IMR-90 (cell line): ENCODE measurements at regions not wholly inside any gene's neighbourhood (a gene's known extent, or its start where the extent isn't known, plus 50 kb on each side); places are given as distances from the start of the nearest gene placed in this dataset.
A peak's percentile ranks its signal among the peaks of the same experiment; 100 is the strongest.

Experiments
- ATAC-seq: fragments of 200-7000 bp; cut with Tn5 transposase; 2 replicates; pipeline ENCODE4 v1.9.1; 2020; ENCODE audit warnings: low read depth, mild to moderate bottlenecking, moderate library complexity
- BruUV-seq: library from RNA; stranded (reverse); fragments of 400-500 nt; replicated peaks from 2 replicates; lab custom pipeline; 2021; lab: Mats Ljungman, UMichigan
- CTCF ChIA-PET: fragments of 300-600 bp; formaldehyde crosslinking; extraction: SDS; loops from one replicate; lab custom pipeline; 2021; ENCODE audit warnings: antibody characterized with exemption; lab: Yijun Ruan, JAX
- POLR2A ChIA-PET: fragments of 300-600 bp; sonication (Branson Sonifier 250); formaldehyde crosslinking; loops from one replicate; lab custom pipeline; 2022; ENCODE audit warnings: antibody characterized with exemption; ENCODE audit not compliant: unreplicated experiment; lab: Charles Lee
- DNase-seq: peaks from one replicate; pipeline ENCODE4 v3.0.0; 2013
- H2AFZ ChIP-seq: replicated peaks from 2 replicates; pipeline ENCODE3; 2013; ENCODE audit warnings: low read length, mild to moderate bottlenecking; ENCODE audit not compliant: poor library complexity
- H2AK5ac ChIP-seq: 2 replicates; pipeline ENCODE4 v1.6.1; 2013; ENCODE audit warnings: low read depth, low read length, inconsistent platforms
- H2AK9ac ChIP-seq: replicated peaks from 2 replicates; pipeline ENCODE3; 2013; ENCODE audit warnings: mild to moderate bottlenecking, low read depth, low read length, moderate library complexity; ENCODE audit not compliant: poor library complexity
- H2BK120ac ChIP-seq: 2 replicates; pipeline ENCODE4 v1.6.1; 2013; ENCODE audit warnings: low read depth, low read length, inconsistent platforms
- H2BK15ac ChIP-seq: 3 replicates; pipeline ENCODE4 v1.6.1; 2013; ENCODE audit warnings: low read depth, low read length, inconsistent platforms
- H2BK20ac ChIP-seq: 2 replicates; pipeline ENCODE4 v1.6.1; 2013; ENCODE audit warnings: low read depth, mild to moderate bottlenecking, inconsistent platforms, low read length, moderate library complexity
- H2BK5ac ChIP-seq: 2 replicates; pipeline ENCODE4 v1.6.1; 2013; ENCODE audit warnings: mild to moderate bottlenecking, low read depth, low read length, inconsistent platforms; ENCODE audit not compliant: poor library complexity, severe bottlenecking
- H3K14ac ChIP-seq: replicated peaks from 2 replicates; pipeline ENCODE4 v1.6.1; 2013; ENCODE audit warnings: low read depth, low read length, inconsistent platforms
- H3K18ac ChIP-seq: 2 replicates; pipeline ENCODE4 v1.6.1; 2013; ENCODE audit warnings: low read depth, low read length, control low read depth
- H3K23ac ChIP-seq: 2 replicates; pipeline ENCODE4 v1.6.1; 2013; ENCODE audit warnings: low read depth, low read length, inconsistent platforms
- H3K27ac ChIP-seq: 2 replicates; pipeline ENCODE4 v1.5.1; 2013; ENCODE audit warnings: mild to moderate bottlenecking, control low read depth, low read length; ENCODE audit not compliant: insufficient read depth
- H3K27me3 ChIP-seq: 2 replicates; pipeline ENCODE4 v1.6.1; 2013; ENCODE audit warnings: low read length; ENCODE audit not compliant: control insufficient read depth, insufficient read depth
- H3K36me3 ChIP-seq: 2 replicates; pipeline ENCODE4 v1.6.1; 2013; ENCODE audit warnings: low read length, mixed read lengths; ENCODE audit not compliant: control insufficient read depth, insufficient read depth
- H3K4ac ChIP-seq: 2 replicates; pipeline ENCODE4 v1.6.1; 2013; ENCODE audit warnings: low read depth, low read length, inconsistent platforms
- H3K4me1 ChIP-seq: 2 replicates; pipeline ENCODE4 v1.6.1; 2013; ENCODE audit warnings: low read length, mixed read lengths; ENCODE audit not compliant: control insufficient read depth, insufficient read depth
- H3K4me2 ChIP-seq: 2 replicates; pipeline ENCODE4 v1.6.1; 2013; ENCODE audit warnings: low read depth, mild to moderate bottlenecking, control low read depth, low read length, moderate library complexity
- H3K4me3 ChIP-seq: 2 replicates; pipeline ENCODE4 v1.5.1; 2013; ENCODE audit warnings: low read depth, mild to moderate bottlenecking, control low read depth, low read length, moderate library complexity; ENCODE audit not compliant: insufficient read depth
- H3K56ac ChIP-seq: 2 replicates; pipeline ENCODE4 v1.6.1; 2013; ENCODE audit warnings: low read length, inconsistent platforms; ENCODE audit not compliant: insufficient read depth; ENCODE audit errors: extremely low read depth
- H3K79me1 ChIP-seq, 2 experiments: 2 replicates each; pipeline ENCODE4 v1.6.1; 2013; ENCODE audit warnings: low read length in 2 of 2, inconsistent platforms in 1 of 2, low read depth in 1 of 2
- H3K9ac ChIP-seq: 2 replicates; pipeline ENCODE4 v1.6.1; 2013; ENCODE audit warnings: low read depth, low read length, control low read depth
- H3K9me1 ChIP-seq: 2 replicates; pipeline ENCODE4 v1.6.1; 2013; ENCODE audit warnings: low read length, inconsistent platforms; ENCODE audit not compliant: insufficient read depth
- H3K9me3 ChIP-seq: 2 replicates; pipeline ENCODE4 v1.6.1; 2013; ENCODE audit warnings: low read length; ENCODE audit not compliant: control insufficient read depth, insufficient read depth
- H4K20me1 ChIP-seq: 2 replicates; pipeline ENCODE4 v1.6.1; 2013; ENCODE audit warnings: low read length, inconsistent platforms; ENCODE audit not compliant: insufficient read depth
- H4K5ac ChIP-seq: 2 replicates; pipeline ENCODE4 v1.6.1; 2013; ENCODE audit warnings: mild to moderate bottlenecking, low read depth, low read length, control low read depth
- H4K8ac ChIP-seq, 2 experiments: 2 replicates each; pipeline ENCODE4 v1.6.1; 2013; ENCODE audit warnings: low read depth in 2 of 2, low read length in 2 of 2, control low read depth in 1 of 2, inconsistent platforms in 1 of 2
- H4K91ac ChIP-seq: 2 replicates; pipeline ENCODE4 v1.6.1; 2013; ENCODE audit warnings: low read depth, low read length, inconsistent platforms; ENCODE audit not compliant: insufficient read depth
- CEBPB ChIP-seq: IDR thresholded peaks from 2 replicates; pipeline ENCODE4 v1.6.1; 2012; ENCODE audit warnings: low read depth, low read length, improper control_type of control experiment
- CHD1 ChIP-seq: IDR thresholded peaks from 2 replicates; pipeline ENCODE4 v1.6.1; 2012; ENCODE audit warnings: low read depth, low read length, improper control_type of control experiment
- CTCF ChIP-seq: conservative IDR thresholded peaks from 2 replicates; pipeline ENCODE4 v1.5.1; 2012; ENCODE audit warnings: mild to moderate bottlenecking, low read depth, low read length, improper control_type of control experiment
- FOS ChIP-seq: fragments of 150-350 bp; IDR thresholded peaks from 2 replicates; pipeline ENCODE4 v1.6.1; 2016; ENCODE audit warnings: low read depth, low read length
- MAFK ChIP-seq: IDR thresholded peaks from 2 replicates; pipeline ENCODE4 v1.6.1; 2012; ENCODE audit warnings: low read depth, low read length, improper control_type of control experiment
- MAZ ChIP-seq: IDR thresholded peaks from 2 replicates; pipeline ENCODE4 v1.6.1; 2012; ENCODE audit warnings: low read depth, mild to moderate bottlenecking, low read length, improper control_type of control experiment, moderate library complexity, borderline replicate concordance
- MXI1 ChIP-seq: IDR thresholded peaks from 2 replicates; pipeline ENCODE4 v1.6.1; 2012; ENCODE audit warnings: low read depth, mild to moderate bottlenecking, low read length, moderate library complexity, borderline replicate concordance
- NFE2L2 ChIP-seq: fragments of 150-350 bp; IDR thresholded peaks from 2 replicates; pipeline ENCODE4 v1.6.1; 2016; ENCODE audit warnings: low read depth, mild to moderate bottlenecking, low read length
- POLR2A ChIP-seq: IDR thresholded peaks from 2 replicates; pipeline ENCODE4 v1.6.1; 2012; ENCODE audit warnings: mild to moderate bottlenecking, low read depth, low read length
- RAD21 ChIP-seq: IDR thresholded peaks from 2 replicates; pipeline ENCODE4 v1.6.1; 2012; ENCODE audit warnings: low read length, improper control_type of control experiment
- RFX5 ChIP-seq: IDR thresholded peaks from 2 replicates; pipeline ENCODE4 v1.8.0; 2012; ENCODE audit warnings: low read depth, mild to moderate bottlenecking, low read length, moderate library complexity
- SMC3 ChIP-seq: fragments of 150-350 bp; IDR thresholded peaks from 2 replicates; pipeline ENCODE4 v1.6.1; 2016; ENCODE audit warnings: low read depth, mild to moderate bottlenecking, antibody characterized with exemption, low read length, moderate library complexity
- USF2 ChIP-seq: fragments of 150-350 bp; IDR thresholded peaks from 2 replicates; pipeline ENCODE4 v1.6.1; 2017; ENCODE audit warnings: mild to moderate bottlenecking, antibody characterized with exemption, low read length, low read depth
- WGBS, 2 experiments: methylation state at CpG; one replicate each; pipeline versions ENCODE4 v1.1.5 to v1.1.7; 2013; ENCODE audit warnings: missing lambda C conversion rate in 2 of 2; ENCODE audit not compliant: insufficient read length in 1 of 2; ENCODE audit errors: extremely low coverage in 2 of 2; 5-methylcytosine and 5-hydroxymethylcytosine counted together
- dilution Hi-C: fragments of 300-500 bp; cut with HindIII; formaldehyde crosslinking; loops from one replicate; pipeline ENCODE4 v1.14.3; 2018; ENCODE audit warnings: low sequenced_read_pairs; ENCODE audit not compliant: unreplicated experiment
- in situ Hi-C: fragments of 300-500 bp; cut with MboI; formaldehyde crosslinking; loops from 3 replicates; pipeline ENCODE4 v1.14.3; 2019; ENCODE audit warnings: low sequenced_read_pairs, inconsistent platforms, mixed read lengths
- intact Hi-C: fragments of 100-400 bp; cut with micrococcal nuclease; formaldehyde crosslinking; loops from 2 replicates; pipeline ENCODE4 v1.10.0; 2022

- DNase-seq, result peak; percentile 17
- no peaks in the 10 kb centered on the region for H3K4me1 ChIP-seq
- H3K56ac ChIP-seq, result no peak overlapping the region
- no peak overlapping the region for H3K14ac ChIP-seq
- no peak overlapping the region for H2BK5ac ChIP-seq
- H2BK20ac ChIP-seq, result no peak overlapping the region
- no CpG with 5 or more reads among the region's 3 CpGs for WGBS, 2 experiments
- in situ Hi-C loops (loop anchor here (25.0 kb wide), 2 partner anchors 1381 to 1556 kb away; no protein-coding TSS in a partner anchor), dilution Hi-C loops (no loop called here), intact Hi-C loops (loop anchor here (10.0 kb wide), 1 partner anchor 1668 kb away; no protein-coding TSS in a partner anchor)
- H3K27me3 ChIP-seq, result no peaks in the 10 kb centered on the region
- H4K20me1 ChIP-seq, result no peaks in the 10 kb centered on the region
- no peak overlapping the region for H2BK15ac ChIP-seq
- POLR2A ChIA-PET, result no interaction called here
- no peaks in the 10 kb centered on the region for H3K79me1 ChIP-seq
- no peak overlapping the region for H4K5ac ChIP-seq
- H3K9me1 ChIP-seq, result no peaks in the 10 kb centered on the region
- no peak overlapping the region for H3K4ac ChIP-seq
- TF ChIP-seq POLR2A, result no peak
- no peak for TF ChIP-seq RFX5
- no peak for TF ChIP-seq MAZ
- no peak for TF ChIP-seq CEBPB
- TF ChIP-seq FOS, result no peak
- no peak for TF ChIP-seq CTCF
- TF ChIP-seq MXI1, result no peak
- no peak for TF ChIP-seq MAFK
- no peak for TF ChIP-seq CHD1
- TF ChIP-seq USF2, result no peak
- no peak for TF ChIP-seq SMC3
- TF ChIP-seq RAD21, result no peak
- no peak for TF ChIP-seq NFE2L2
- no peak overlapping the region for H2BK120ac ChIP-seq
- H2AK9ac ChIP-seq, result no peak overlapping the region
- H3K36me3 ChIP-seq, result no peaks in the 10 kb centered on the region
- no peak for ATAC-seq
- no peak overlapping the region for H4K8ac ChIP-seq
- H3K9me3 ChIP-seq, result no peaks in the 10 kb centered on the region
- H3K4me3 ChIP-seq, result no peak overlapping the region
- no peak overlapping the region for H2AK5ac ChIP-seq
- no peak overlapping the region for H2AFZ ChIP-seq
- H3K23ac ChIP-seq, result no peak overlapping the region
- no peak overlapping the region for H3K9ac ChIP-seq
- CTCF ChIA-PET, result no interaction called here
- H4K91ac ChIP-seq, result no peak overlapping the region
- BruUV-seq, result no TSS peak
- H3K18ac ChIP-seq, result no peak overlapping the region
- H3K27ac ChIP-seq, result no peak overlapping the region
- H3K4me2 ChIP-seq, result no peak overlapping the region
Observed at GRCh38 chr3:21893242-21893641, 142.2 kb upstream of the ZNF385D start.
